Stimulated activated CD4-positive, alpha-beta T cell treated with anti-CD3 and anti-CD28 coated beads, Interleukin-12 subunit alpha, Interleukin-12 subunit beta, amount 100 ng/mL, for 24 hours (primary cell): ENCODE measurements at regions not wholly inside any gene's neighbourhood (a gene's known extent, or its start where the extent isn't known, plus 50 kb on each side); places are given as distances from the start of the nearest gene placed in this dataset.
"Not testable (repeated sequence)": the region's sequence is repeated elsewhere in the genome, so short reads cannot be mapped to it uniquely, and the experiment has no call there.

Experiments used
- DNase-seq, 2 experiments: peaks; one replicate each; pipeline ENCODE4 v3.0.0-alpha.2; 2020; ENCODE audit warnings: low read depth in 2 of 2

GRCh38 chrX:98065151-98065550 lies 1181.4 kb downstream of the RPA4 start:
- DNase-seq: no peak

- DNase-seq: no peak
Measured at GRCh38 chrX:98067611-98068010, 1183.9 kb downstream of the RPA4 start.

- DNase-seq: no peak
Measured at GRCh38 chrX:98068024-98068580, 1184.4 kb downstream of the RPA4 start.

DNA sequence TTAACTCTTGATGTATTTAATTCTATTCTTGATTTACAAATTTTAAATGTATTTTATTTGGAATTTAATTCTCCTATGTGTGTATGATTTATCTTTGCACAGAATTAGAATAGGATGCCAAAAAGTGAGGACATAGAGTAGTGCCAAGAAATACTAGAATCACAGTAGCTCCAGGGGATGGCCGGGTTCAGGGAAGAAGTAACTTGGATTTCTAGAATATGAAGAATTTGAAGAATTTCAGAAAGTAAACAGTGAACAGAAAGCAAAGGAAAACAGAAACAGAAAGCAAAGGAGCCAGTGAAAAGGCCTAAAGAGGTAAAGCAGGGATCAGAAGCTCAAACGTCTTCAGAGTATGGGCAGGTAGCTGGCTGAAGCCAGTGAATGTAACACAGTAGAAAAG lies 1187.6 kb downstream of the RPA4 start:
- no peak for DNase-seq

DNA sequence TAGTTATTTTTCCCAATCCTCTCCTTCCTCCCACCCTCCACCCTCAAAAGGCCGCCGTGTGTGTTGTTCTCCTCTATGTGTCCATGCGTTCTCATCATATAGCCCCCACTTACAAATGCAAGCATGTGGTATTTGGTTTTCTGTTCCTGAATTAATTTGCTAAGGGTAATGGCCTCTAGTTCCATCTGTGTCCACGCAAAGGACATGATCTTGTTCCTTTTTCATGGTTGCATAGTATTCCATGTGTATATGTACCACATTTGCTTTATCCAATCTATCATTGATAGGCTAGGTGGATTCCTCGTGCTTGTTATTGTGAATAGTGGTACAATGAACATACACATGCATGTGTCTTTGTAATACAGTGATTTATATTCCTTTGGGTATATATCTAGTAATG lies 1193.7 kb downstream of the RPA4 start:
- DNase-seq: no peak

DNA sequence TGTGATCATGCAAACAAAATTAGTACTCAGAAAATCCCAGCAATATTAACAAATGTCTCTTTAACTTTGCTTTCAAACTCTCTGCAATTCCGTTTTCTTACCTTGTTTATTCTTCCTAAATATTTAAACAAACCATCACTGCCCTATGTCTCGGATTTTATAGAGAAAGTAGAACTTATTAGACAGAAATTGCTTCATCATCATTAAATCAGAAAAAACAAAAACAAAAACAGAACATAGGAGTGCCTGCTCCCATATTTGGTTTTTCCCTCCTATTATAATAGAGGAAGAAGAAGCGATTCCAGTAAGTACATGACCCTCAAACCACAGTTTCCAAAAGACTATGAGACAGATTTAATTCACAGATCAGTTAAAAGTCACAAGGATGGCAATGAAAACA lies 1228.0 kb downstream of the RPA4 start:
- DNase-seq: no peak

GRCh38 chrX:98114021-98114420 lies 1230.3 kb downstream of the RPA4 start:
- no peak for DNase-seq

DNA sequence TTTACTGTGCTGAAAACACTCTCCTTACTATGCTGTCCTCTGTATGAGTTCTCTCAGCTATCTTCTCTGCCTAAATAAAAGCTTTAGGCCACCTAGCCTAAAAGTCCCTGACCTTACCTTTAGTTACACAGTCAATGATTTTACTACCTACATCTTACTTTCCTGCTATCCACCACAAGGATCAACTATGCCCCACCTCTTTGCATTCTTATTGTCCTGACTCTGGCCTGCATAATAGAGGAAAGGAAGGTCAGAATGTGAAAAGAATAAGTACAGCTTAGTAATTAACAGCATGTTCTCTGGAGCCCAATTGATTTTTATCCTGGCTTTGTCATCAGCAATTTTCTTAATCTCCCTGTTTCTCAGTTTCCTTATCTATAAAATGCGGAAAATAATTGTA lies 1257.8 kb downstream of the RPA4 start:
- no peak for DNase-seq

DNA sequence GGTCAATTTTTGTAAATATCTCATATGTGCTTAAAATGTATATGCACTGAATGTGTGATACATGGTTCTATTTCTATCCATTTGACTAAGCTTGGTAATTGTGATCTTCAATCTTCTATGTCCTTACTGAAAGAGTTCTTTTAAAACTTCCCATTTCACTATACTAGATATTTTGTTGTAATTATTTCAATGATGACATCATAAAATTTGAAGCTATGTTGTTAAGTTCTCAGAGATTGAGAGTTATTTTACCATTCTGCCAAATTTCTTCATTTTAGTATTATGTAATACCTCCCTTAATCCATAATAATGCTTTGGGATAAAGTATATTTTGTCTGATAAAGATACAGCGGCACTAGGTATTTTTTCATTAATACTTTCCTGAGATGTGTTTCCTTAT lies 1307.3 kb downstream of the RPA4 start:
- DNase-seq: no peak

DNA sequence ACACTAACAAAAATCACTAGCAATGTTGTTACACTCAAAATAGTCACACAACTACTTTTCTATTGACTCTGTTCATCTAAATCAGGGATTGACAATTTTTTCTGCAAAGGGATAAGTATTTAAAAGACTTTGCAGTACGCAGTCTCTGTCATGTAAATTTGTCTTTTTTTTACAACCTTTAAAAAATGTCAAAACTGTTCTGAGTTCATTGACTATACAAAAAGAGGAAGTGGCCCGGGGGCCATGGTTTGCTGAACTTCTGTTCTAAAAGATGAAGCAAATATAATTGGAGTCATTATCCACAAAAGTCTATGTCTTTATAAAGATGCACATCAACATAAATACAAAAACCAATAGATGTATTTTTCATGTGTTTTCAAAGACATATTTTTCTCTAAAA lies 1310.3 kb downstream of the RPA4 start:
- DNase-seq: no peak

DNA sequence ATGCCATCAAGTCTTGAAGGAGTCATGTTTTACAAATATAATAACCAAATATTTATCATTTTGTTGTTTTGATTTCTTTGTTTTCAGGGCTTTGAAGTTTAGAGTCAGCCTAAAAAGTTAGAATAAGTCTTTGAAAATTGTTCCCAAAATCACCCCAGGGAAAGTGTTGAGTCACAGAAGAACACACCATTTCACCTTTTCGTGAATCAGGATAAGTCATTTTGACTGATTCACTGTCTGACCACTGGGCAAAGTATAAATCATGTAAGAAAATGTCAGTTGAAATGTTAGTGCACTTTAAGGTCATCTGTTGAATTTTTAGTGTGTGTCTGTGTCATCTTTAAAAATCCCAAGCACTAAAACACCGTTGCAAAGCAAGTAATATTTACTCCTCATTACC lies 1320.1 kb downstream of the RPA4 start:
- no peak for DNase-seq

DNA sequence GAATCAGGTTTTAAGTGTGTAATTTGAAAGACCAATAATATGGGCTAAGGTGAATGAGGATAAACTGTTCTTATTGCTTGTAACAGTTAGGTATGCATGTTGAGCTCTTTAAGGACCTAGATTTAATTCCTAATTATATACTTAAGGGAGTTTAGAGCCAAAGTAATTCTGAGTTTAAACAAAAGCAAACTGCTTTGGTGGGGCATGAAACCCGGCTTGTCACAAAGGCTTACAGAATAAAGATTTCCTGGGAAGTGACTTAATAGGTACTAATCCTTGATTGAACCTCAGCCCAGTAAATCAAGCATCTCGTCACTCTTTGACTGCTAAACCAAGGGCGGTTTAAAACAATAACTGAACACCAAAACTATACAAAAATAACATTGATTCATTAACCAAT lies 1324.2 kb downstream of the RPA4 start:
- DNase-seq: no peak

DNA sequence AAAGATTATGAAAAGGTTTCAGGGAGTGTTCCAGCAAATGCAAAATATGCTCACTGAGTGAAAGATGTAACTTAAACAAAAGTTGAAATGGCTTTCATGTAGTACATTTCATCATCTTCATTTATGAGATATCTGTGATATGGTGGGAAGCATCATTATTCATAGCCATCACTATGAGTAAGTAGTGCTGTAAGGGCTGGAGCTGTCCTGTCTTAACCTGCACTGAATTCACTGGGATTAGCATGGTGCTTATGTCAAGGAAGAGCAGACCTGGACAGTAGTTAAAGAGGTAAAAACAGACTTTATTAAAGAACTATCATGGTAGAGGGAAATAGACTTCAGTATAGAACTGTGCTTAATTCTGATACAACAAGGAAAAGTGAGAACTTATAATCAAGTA lies 1347.3 kb downstream of the RPA4 start:
- DNase-seq: no peak

DNA sequence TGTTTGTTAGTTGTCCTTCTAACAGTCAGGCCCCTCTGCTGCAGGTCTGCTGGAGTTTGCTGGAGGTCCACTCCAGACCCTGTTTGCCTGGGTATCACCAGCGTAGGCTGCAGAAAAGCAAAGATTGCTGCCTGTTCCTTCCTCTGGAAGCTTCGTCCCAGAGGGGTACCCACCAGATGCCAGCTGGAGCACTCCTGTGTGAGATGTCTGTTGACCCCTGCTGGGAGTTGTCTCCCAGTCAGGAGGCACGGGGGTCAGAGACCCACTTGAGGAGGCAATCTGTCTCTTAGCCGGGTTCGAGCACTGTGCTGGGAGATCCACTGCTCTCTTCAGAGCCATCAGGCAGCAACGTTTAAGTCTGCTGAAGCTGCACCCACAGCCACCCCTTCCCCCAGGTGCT lies 1356.4 kb downstream of the RPA4 start:
- not testable (repeated sequence) for DNase-seq

GRCh38 chrX:98263135-98263534 lies 1379.4 kb downstream of the RPA4 start:
- DNase-seq: no peak

GRCh38 chrX:98289726-98290125 lies 1406.0 kb downstream of the RPA4 start:
- DNase-seq: no peak

DNA sequence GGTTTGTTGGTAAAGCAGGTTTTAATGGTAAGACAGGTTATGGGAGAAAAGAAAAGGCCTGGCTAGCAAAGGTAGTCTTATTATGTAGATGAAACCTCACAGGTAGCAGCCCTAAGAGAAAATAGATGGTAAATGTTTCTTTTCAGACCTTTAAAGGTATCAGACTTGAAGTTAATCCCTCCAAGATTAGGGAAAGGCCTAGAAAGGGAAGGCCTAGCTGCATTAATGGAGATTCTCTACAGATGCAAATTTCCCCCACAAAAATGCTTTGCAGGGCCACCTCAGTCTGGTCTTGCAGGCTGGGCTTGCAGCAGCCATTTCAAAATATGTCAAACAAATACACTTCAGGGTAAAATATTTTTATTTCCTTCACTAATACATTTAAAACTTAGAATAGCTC lies 1410.6 kb downstream of the RPA4 start:
- DNase-seq: no peak

DNA sequence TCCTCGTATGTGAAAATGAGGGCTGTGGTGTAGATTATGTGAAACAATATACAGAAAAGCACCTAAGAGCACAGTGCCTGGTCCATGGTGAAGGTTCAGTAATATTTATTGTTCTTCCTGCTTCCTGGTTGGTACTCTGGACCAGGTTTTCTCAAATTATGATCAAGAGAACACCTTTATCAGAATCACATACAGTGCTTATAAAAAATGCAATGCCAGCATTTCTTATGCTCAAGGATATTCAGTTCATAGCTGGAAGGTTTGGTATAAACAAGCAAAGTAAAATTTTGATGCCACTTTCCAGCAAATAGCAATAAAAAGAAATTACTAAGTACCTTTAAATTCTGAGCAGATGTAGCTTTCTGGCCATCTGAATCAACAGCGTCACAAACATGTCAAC lies 1412.4 kb downstream of the RPA4 start:
- DNase-seq: no peak

DNA sequence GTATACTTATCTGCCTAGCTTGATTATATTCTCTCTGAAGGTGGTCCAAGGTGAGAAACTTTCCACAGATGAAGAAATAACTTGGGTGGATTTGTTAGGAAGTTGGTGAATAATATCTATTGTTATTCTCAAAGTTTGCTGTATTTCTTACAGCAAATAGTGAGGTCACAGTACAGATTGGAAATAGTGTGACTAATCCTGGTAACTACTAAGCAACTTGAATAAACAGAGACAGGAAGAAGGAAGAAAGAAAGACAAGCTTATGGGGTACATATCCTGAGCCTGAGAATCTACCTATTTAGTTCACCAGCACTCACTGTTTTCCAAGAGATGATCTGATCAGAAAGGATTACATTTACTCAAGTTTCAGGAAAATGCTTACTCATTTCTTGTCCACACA lies 1416.1 kb downstream of the RPA4 start:
- no peak for DNase-seq

GRCh38 chrX:98300536-98300935 lies 1416.8 kb downstream of the RPA4 start:
- not testable (repeated sequence) for DNase-seq

- DNase-seq: no peak
Measured at GRCh38 chrX:98331407-98331806, 1447.7 kb downstream of the RPA4 start.

- DNase-seq: no peak
Measured at GRCh38 chrX:98338544-98338943, 1454.8 kb downstream of the RPA4 start.

- no peak for DNase-seq
Measured at GRCh38 chrX:98350940-98351339, 1467.2 kb downstream of the RPA4 start.

GRCh38 chrX:98357146-98357545 lies 1473.4 kb downstream of the RPA4 start:
- no peak for DNase-seq

- no peak for DNase-seq
Measured at GRCh38 chrX:98362630-98363029, 1478.9 kb downstream of the RPA4 start.
